ENCODE measurements at regions not wholly inside any gene's neighbourhood (a gene's known extent, or its start where the extent isn't known, plus 50 kb on each side); places are given as distances from the start of the nearest gene placed in this dataset.

GRCh38 chr6:4503700-4504099 is 272.5 kb upstream of the CDYL start:
- H3K27ac ChIP-seq, result no peak overlapping the region
- no peaks in the 10 kb centered on the region for H3K9me3 ChIP-seq
- 47 to 58% methylated on average over 4 to 5 of the region's 5 CpGs for WGBS, 2 donors (ENCODE audit: low coverage in 1 of 2)
- no peak for TF ChIP-seq POLR2A (IDR thresholded peaks at IDR 0.05)
- no peak for TF ChIP-seq CTCF (IDR thresholded peaks at IDR 0.05)
- TF ChIP-seq EP300 (IDR thresholded peaks at IDR 0.05), result no peak
- no peak for TF ChIP-seq POLR2AphosphoS5 (IDR thresholded peaks at IDR 0.05)
- no peaks in the 10 kb centered on the region for H3K27me3 ChIP-seq
- no peak for ATAC-seq
- no peak overlapping the region for H3K4me3 ChIP-seq
- H3K4me1 ChIP-seq, result no peaks in the 10 kb centered on the region
- no peaks in the 10 kb centered on the region for H3K36me3 ChIP-seq

- Histone ChIP-seq H3K4me1 (no peaks in the 10 kb centered on the region), H3K36me3 (no peaks in the 10 kb centered on the region), H3K4me3 (no peak overlapping the region), H3K9me3 (no peaks in the 10 kb centered on the region), H3K27me3 (no peaks in the 10 kb centered on the region), H3K27ac (no peak overlapping the region)
- 94% methylated on average over 1 of the region's 1 CpG; no CpG with 5 or more reads in 1 of the 2 donors for WGBS, 2 donors (ENCODE audit: low coverage in 1 of 2)
- TF ChIP-seq EP300 (IDR thresholded peaks at IDR 0.05) (no peak), POLR2A (IDR thresholded peaks at IDR 0.05) (no peak), POLR2AphosphoS5 (IDR thresholded peaks at IDR 0.05) (no peak), CTCF (IDR thresholded peaks at IDR 0.05) (no peak)
- no peak for ATAC-seq
Observed at GRCh38 chr6:4496284-4496683, 279.9 kb upstream of the CDYL start.

- Histone ChIP-seq H3K9me3 (peaks cover 0 to 26% (median 0%) of the 10 kb centered on the region in 3 donors), H3K27ac (no peak overlapping the region), H3K4me1 (no peaks in the 10 kb centered on the region), H3K27me3 (no peaks in the 10 kb centered on the region), H3K4me3 (no peak overlapping the region), H3K36me3 (no peaks in the 10 kb centered on the region)
- no peak for TF ChIP-seq CTCF (IDR thresholded peaks at IDR 0.05)
- no peak for TF ChIP-seq POLR2AphosphoS5 (IDR thresholded peaks at IDR 0.05)
- no peak for TF ChIP-seq EP300 (IDR thresholded peaks at IDR 0.05)
- TF ChIP-seq POLR2A (IDR thresholded peaks at IDR 0.05), result no peak
- ATAC-seq, result no peak
- 83 to 100% methylated on average over 2 to 5 of the region's 7 CpGs for WGBS, 2 donors (ENCODE audit: low coverage in 1 of 2)
Observed at GRCh38 chr6:4491501-4492260, 284.5 kb upstream of the CDYL start.

- H3K9me3 ChIP-seq, result peaks cover 0 to 26% (median 0%) of the 10 kb centered on the region in 3 donors
- H3K27ac ChIP-seq, result no peak overlapping the region
- H3K36me3 ChIP-seq, result no peaks in the 10 kb centered on the region
- no peak for ATAC-seq
- WGBS, 2 donors (ENCODE audit: low coverage in 1 of 2), result 80 to 92% methylated on average over 2 to 4 of the region's 4 CpGs
- TF ChIP-seq CTCF (IDR thresholded peaks at IDR 0.05), result no peak
- TF ChIP-seq POLR2A (IDR thresholded peaks at IDR 0.05), result no peak
- no peak for TF ChIP-seq EP300 (IDR thresholded peaks at IDR 0.05)
- no peak for TF ChIP-seq POLR2AphosphoS5 (IDR thresholded peaks at IDR 0.05)
- H3K4me1 ChIP-seq, result no peaks in the 10 kb centered on the region
- H3K27me3 ChIP-seq, result no peaks in the 10 kb centered on the region
- no peak overlapping the region for H3K4me3 ChIP-seq
Observed at GRCh38 chr6:4489538-4489937, 286.7 kb upstream of the CDYL start.

- Histone ChIP-seq H3K4me3 (no peak overlapping the region), H3K4me1 (no peaks in the 10 kb centered on the region), H3K27ac (no peak overlapping the region), H3K36me3 (no peaks in the 10 kb centered on the region), H3K27me3 (no peaks in the 10 kb centered on the region), H3K9me3 (peaks cover 0 to 26% (median 0%) of the 10 kb centered on the region in 3 donors)
- WGBS, 2 donors (ENCODE audit: low coverage in 1 of 2), result 100% methylated on average over 1 of the region's 3 CpGs; no CpG with 5 or more reads in 1 of the 2 donors
- no peak for ATAC-seq
- no peak for TF ChIP-seq POLR2AphosphoS5 (IDR thresholded peaks at IDR 0.05)
- no peak for TF ChIP-seq CTCF (IDR thresholded peaks at IDR 0.05)
- no peak for TF ChIP-seq POLR2A (IDR thresholded peaks at IDR 0.05)
- no peak for TF ChIP-seq EP300 (IDR thresholded peaks at IDR 0.05)
Observed at GRCh38 chr6:4488389-4488788, 287.8 kb upstream of the CDYL start.

Measured in gastroesophageal sphincter (tissue), 4 donors.